GM19438 (cell line): ENCODE measurements at regions not wholly inside any gene's neighbourhood (a gene's known extent, or its start where the extent isn't known, plus 50 kb on each side); places are given as distances from the start of the nearest gene placed in this dataset.

Experiments used
- ATAC-seq: cut with Tn5 transposase; IDR thresholded peaks from one replicate; pipeline ENCODE4 v1.9.1; 2021; ENCODE audit warnings: low read depth; ENCODE audit not compliant: unreplicated experiment

DNA sequence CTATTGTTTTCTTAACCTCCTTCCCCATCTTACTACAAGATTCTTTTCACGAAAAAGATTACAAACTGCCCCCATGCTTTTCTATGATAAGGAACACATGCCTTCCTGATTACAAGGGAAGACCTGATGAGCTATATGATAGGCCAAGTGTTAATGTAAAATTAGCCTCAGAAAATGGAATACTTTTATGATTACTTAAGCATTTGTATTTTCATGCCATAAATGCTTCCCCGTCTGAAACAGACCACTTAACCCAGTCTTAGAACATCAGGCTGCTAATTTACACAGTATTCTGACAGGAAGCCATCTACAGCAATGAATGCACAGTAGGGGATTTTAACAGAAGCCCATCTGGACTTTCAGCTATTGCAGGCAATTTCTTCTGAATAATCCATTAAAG is 274.9 kb downstream of the HAO1 start:
- ATAC-seq: no peak

DNA sequence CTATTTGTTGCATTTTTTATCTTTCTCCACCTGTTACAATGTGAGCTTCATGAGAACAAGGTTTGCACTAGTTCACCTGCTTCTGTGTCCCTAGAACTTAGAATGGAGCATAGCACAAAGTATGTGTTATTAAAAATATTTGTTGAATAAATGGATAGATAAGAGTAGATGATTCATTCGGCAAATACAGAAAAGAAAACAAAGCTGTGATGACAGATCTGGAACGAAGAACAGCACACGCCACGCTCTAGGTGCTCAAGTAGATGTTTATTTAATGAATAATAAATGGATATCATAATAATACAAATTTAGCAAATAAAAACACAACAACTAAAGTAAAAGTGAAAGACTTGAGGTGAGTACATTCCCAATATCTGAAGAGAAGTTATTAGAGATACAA is 273.1 kb downstream of the HAO1 start:
- no peak for ATAC-seq

DNA sequence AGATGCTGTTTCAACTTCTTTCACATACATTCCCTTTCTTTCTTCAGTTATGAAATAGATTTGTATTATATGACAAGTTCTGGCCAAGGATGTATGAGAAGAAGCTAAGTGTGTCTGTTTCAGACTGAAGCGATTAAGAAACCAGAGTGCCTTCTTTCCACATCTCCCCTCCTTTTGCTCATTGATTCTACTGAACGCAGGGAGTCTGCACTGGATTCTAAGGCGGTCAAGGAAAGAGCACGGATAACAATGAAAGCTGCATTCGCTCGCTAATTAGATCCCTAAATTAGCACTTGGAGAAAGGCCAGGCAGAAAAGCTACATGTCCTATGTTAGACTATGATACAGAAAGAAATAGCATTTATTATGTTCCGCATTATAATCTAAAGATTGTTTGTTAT is 267.7 kb downstream of the HAO1 start:
- no peak for ATAC-seq

DNA sequence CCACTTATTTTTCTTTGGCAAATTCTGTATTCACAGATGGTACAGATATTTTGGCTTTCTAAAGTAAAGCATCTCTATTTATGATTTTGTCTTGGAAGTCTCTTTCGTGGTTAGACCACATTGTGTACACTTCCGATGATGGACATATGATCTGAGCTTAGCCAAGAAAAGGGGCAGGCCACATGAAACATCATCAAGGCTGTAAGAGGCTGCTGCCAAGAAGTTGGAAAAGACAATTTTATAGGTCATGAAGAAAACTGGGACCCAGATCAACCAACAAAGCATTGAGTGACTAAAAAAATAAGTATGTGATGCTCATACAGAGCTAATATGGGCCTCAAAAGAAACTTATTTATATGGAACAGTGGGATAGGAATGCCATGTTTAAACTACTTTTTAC is 266.4 kb downstream of the HAO1 start:
- no peak for ATAC-seq

DNA sequence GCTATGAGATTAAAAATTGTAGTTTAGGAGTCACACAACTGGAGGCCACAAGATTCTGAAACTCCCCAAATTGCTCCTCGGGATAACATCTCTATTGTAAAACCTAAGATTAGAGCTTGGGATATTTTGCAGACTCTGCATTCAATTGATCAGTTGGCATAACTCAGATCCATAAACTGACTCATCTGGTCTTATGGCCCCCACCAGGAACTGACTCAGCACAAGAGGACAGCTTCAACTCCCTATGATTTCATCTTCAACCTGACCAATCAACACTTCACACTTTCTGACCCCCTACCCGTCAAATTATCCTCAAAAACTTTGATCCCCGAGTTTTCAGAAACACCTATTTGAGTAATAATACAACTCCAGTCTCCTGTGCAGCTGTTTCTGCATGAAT is 257.3 kb downstream of the HAO1 start:
- ATAC-seq: no peak

DNA sequence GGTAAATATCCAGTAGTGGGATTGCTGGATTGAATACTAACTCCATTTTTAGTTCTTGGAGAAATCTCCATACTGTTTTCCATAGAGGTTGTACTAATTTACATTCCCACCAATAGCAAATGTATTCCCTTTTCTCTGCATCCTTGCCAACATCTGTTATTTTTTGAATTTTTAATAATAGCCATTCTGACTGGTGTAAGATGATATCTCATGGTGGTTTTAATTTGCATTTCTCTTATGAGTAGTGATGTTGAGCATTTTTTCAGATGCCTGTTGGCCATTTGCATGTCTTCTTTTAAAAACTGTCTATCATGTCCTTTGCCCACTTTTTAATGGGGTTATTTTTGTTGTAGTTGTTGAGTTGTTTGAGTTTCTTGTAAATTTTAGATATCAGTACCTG is 253.2 kb downstream of the HAO1 start:
- ATAC-seq: no peak

DNA sequence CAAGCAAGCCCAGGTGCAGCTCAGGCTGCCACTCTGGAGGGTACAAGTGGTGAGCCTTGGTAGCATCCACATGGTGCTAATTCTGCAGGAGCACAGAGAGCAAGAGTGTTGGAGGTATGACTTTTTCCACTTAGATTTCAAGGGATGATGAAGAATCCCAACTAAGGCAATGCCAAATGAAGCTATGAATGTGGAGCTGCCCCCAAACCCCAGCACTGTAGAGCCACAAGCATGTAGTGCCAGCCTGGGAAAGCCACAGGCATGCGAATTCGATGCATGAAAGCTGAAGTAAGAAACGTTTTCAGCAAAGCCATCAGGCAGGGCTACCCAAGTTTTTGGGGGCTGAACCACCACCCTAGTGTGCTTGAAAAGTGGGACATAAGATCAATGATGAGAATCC is 251.1 kb downstream of the HAO1 start:
- ATAC-seq: no peak

DNA sequence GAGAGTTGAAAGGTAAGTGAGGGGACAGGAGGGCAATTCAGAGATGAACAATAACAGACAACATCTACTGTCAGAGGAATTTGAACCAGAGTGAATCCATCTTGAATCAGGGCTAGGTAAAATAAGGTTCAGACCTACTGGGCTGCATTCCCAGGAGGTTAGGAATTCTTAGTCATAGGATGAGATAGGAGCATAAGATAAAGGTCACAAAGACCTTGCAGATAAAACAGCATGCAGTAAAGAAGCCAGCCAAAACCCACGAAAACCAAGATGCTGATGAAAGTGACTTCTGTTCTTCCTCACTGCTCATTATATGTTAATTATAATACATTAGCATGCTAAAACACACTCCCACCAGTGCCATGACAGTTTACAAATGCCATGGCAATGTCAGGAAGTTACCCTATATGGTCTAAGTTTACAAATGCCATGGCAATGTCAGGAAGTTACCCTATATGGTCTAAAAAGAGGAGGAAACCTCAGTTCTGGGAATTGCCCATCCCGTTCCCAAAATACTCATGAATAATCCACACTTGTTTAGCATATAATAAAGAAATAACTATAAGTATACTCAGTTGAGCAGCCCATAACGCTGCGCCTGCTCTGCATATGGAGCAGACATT is 248.5 kb downstream of the HAO1 start:
- ATAC-seq: no peak

DNA sequence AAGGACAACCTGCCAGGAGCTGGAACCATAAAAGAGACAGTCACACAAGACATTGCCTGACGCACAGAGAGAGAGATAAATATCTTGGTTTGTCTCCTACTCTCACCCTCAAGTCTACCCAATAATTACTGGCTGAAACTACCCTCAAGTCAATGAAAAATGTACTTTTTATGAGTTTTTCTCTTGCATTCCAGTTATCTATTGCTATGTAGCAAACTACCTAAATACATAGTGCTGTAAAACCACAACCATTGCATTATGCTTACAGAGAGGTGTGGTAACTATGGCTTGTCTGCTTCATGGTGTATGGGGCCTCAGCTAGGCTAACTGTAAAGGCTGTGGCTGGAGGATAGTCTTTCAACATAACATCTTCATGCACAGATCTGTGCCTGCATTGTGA is 247.8 kb downstream of the HAO1 start:
- no peak for ATAC-seq

DNA sequence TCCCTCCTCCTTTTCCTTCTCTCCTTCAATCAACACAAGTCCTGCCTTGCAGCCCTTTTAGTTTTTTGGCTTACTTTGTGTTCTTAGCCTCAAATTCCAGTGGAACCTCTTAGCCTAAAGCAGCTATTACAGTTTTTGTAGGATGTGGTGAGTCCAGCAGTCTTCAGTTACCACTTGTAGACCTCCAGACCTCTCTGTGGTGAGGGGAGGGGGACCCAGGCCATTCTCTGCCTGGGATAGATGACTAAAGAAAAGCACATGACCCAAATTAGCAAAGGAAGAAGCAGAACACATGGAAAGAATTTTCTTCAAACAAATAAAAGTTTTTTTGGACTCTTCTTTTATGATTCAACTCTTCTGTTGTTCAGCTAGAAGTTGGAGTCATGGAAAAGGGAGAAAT is 246.5 kb downstream of the HAO1 start:
- ATAC-seq: no peak

DNA sequence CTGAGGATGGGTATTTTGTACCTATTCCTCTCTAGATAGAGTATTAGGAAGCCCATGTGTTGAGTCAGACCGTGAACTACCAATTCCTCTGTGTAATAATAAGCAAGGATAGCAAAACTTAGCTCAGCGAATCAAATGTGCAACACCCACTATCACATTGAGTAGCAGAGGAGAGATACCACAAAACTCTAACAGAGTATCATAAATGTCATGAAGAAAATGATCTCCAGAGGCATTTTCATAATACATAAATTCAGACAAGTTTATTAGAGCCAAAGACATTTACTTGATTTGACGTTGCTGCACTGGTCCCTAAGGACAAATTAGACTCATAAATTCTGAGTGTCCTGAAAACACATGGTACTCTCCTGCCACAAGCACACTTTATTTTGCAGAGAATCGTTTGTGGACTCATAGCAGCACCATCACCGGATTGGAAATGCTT is 245.2 kb downstream of the HAO1 start:
- no peak for ATAC-seq

DNA sequence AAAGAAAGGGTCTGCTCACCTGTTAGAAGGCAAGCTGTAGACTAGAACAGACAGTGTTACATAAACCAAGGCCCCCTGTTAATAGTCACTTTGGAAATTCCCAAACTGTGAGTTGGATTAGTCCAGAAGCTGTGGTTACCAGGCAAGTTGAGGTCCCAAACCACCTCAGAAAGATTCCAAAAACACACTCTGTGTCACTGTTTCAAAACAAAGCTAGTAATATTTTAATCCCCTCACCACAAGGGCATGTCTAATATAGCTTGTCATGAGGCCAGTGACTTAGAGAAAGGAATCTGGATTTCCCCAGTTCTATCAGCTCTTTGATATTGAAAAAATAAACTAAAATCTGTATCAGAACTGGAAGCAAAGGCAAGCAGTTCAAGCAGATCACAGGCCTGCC is 244.6 kb downstream of the HAO1 start:
- no peak for ATAC-seq

DNA sequence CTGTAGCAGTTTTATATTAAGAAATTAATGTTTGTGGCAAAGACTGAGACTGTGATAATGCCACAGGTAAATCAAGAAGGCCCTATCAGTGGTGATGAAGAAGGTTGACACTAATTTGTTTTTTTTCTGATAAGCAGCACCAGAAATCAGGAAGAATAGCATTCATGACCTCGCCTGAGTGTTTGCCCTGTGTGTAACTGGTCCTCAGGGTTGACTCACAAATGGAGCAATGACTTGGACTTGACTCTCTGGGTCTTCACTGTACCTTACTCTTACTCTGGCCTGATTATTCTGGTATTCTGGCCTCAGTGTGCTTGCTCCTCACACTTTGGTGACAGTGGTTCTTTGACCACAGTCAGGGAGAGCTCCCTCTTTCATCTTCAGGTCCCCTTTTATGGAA is 243.9 kb downstream of the HAO1 start:
- ATAC-seq: no peak

DNA sequence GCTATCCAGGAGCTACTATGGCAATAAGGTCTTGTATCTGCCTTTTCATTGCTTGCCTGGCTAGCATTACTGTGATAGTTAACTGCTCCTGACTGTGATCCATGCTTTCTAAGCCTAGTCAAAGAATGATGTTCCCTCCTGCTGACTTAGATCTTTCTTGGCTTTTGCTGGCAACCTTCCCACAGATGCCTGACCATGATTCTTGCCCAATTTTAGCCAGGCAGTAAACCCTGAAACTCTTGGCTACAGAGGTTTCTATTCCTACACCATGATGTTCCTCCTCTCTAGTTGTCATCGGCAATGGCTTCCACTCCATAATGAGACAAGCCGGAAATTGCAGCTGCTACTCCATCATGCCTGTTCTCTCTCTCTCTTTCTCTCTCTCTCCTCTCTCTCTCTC is 238.1 kb downstream of the HAO1 start:
- ATAC-seq: no peak

DNA sequence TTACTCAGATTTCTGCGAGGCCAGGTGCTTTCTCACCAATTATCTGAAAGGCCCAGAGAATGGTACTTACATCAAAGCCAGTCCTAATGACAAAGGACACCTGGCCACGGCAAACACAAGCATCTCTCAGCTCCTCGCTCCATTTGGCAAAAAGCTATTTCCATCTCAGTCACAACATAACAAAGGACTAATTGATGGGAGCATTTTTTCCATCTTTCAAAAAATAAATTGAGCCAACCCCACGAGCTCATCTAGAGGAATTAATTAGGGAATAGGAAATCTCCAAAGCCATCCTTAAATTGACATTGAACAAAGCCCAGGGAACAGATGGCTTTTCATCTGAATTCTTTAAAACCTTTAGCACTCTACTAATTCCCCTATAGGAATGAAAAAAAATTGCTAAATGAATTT is 236.7 kb downstream of the HAO1 start:
- no peak for ATAC-seq

DNA sequence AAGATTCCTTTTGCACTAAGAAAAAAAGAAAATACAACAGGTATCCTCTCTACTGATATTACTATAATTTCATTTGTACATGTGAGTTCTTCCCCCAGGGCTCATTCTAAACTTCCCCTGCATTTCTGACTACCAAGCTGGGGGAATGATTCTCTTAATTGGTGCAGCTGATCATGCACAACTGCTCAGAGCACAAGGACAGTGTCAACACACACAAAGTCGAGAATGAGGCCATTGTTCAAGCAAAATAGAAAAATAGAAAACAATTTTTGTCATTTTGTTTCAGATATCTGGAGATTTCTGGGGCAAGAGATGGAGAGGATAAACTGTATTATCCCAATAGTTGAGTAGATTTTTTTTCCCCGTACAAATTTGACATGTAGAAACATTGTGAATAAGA is 236.3 kb downstream of the HAO1 start:
- ATAC-seq: no peak

DNA sequence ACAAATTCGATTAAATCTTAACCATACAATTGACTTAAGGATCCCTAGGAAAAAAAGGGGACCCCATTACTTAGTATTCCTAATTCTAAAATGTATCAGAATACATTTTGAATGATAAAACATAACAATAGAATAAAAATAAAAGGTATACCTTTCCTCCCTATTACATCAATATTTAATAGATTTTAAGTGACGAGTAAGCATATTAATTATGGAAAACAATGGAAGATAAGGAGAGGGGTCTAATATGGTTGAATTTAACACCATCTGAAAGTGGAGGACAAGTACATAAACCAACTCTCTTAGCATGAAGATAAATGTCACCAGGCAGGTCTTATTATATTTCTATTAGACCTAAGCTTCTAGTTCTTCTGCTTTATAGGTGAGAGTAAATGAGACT is 232.1 kb downstream of the HAO1 start:
- ATAC-seq: no peak

DNA sequence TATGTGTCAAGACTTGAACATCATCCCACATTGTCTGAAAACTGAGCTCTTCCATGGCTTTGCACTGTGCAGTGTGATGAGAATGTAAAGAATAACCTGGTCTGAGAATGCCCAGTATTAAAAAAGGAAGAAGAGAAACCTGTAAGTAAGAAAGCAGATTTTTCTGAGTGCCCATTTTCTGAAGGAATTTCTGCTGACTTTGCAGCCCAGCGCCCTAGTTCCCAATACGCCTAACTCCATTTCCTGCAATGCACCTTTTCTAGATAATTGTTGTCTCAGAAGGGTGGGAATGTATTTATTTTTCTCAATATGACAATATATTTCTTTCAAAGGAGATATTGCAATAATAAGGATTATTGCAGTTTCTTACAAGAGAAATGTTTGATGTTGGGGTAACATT is 231.5 kb downstream of the HAO1 start:
- ATAC-seq: no peak

DNA sequence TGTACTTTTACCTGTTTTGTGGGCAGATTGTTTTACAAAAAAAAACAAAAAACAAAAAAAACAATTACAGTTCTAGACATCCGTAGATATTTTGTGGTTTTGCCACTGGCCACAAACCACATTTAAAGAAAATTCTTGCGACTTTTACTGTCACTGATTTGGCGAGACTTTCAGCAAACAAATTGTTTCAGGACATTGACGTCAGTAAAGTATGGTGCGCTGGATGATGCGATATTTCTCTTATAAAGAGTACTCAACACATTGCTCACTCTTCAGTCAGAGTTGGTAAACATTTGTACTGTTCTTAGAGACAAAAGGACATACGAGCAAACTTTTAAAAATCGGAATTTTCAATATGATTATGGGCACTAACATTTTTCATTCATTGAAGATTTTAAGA is 229.8 kb downstream of the HAO1 start:
- ATAC-seq: no peak

DNA sequence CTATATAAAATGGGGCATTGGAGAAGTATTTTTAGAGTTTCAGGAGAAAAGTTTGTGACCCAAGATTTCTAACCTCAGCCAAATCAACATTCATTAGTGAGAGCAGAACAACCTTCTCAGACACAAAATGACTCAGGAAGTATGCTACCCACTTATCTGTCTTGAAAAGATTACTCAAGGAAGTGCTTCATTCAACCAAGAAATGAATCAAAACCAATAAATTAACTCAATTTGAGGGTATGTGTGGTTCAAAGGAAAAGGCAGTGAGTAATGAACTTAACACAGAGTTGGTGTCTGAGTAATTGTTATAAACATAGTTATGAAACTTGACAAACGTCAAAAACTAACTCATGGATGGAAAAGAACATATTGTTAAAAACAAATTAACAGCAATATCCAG is 227.6 kb downstream of the HAO1 start:
- no peak for ATAC-seq

DNA sequence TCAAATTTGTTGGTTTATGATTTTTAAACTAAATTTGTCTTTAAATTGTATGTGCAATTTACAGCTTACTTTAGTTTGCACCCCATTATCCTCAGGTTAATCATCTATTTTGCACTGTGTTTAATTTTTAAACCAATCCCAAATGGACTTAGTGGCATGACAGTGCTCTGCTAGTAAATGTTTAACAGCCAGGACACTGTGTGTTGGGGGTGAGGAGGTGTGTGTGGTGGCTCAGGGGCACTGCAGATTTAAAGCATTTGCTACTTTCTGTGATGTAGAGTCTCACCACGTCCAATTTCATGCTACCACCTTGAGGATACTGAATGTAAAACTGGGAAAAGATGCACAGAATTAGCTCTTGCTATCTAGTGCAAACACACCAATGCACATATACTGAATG is 225.7 kb downstream of the HAO1 start:
- no peak for ATAC-seq

DNA sequence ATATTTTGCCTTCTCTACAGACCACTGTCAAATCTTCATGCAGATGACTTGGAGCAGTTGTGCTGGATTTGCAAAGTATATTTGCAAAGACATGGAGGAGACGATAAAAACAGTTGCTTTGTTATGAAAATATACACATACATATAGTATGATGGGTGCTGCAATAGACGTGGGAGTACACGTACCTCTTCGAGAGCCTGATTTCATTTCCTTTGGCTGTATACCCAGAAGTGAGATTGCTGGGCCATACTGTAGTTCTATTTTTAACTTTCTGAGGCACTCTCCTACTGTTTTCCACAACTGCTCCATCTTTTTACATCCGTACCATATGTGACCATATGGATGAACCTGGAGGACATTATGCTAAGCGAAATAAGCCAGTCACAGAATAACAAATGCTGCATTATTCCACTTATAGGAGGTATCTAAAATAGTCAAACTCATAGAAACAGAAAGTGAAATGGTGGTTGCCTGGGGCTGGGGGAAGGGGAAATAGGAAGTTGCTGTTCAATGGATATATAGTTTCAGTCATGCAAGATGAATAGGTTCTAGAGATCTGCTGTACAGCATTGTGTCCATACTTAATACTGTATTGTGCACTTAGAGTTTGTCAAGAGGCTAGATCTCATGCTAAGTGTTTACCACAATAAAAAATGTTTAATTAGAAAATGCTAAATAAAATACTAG is 223.8 kb downstream of the HAO1 start:
- no peak for ATAC-seq

DNA sequence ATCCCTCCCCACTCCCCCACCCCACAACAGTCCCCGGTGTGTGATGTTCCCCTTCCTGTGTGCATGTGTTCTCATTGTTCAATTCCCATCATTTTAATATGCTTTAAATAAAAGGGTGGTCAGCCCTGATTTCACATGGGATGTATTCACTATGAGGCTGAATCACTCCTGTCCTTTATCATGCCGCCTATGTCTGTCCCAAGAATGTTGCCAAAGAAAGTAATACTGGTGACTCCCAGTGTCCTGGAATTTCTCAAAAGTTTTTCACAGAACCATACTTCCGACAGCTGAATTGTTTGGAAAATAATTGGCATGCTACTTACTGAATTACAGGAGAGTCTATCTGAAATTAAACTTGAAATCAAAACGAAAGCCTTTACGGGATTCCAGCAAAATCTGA is 217.7 kb downstream of the HAO1 start:
- no peak for ATAC-seq
